B cell (primary cell): ENCODE measurements at regions not wholly inside any gene's neighbourhood (a gene's known extent, or its start where the extent isn't known, plus 50 kb on each side); places are given as distances from the start of the nearest gene placed in this dataset.
"Not testable (repeated sequence)": the region's sequence is repeated elsewhere in the genome, so short reads cannot be mapped to it uniquely, and the experiment has no call there.

ENCODE experiments used
- ATAC-seq: fragments of 200-7000 bp; cut with Tn5 transposase; one replicate; pipeline ENCODE4 v1.10.0; 2021; ENCODE audit warnings: low read depth, mild to moderate bottlenecking, moderate number of reproducible peaks, moderate library complexity
- CTCF ChIA-PET: fragments of 350-600 bp; sonication (Branson Sonifier 250); formaldehyde crosslinking; loops from one replicate; lab custom pipeline; 2021; ENCODE audit warnings: antibody characterized with exemption, inconsistent platforms; lab: Charles Lee
- POLR2A ChIA-PET: fragments of 350-600 bp; sonication (Branson Sonifier 250); formaldehyde crosslinking; loops from one replicate; lab custom pipeline; 2021; ENCODE audit warnings: antibody characterized with exemption; lab: Charles Lee
- DNase-seq: peaks from one replicate; pipeline ENCODE4 v3.0.0; 2013
- H2AFZ ChIP-seq: 2 replicates; pipeline ENCODE4 v1.6.1; 2012; ENCODE audit warnings: mild to moderate bottlenecking, low read depth, low read length; ENCODE audit not compliant: insufficient read depth, poor library complexity, severe bottlenecking
- H3K27ac ChIP-seq, 2 donors: 1 replicate in 1 of 2; 2 replicates in 1 of 2; pipeline ENCODE4 v1.5.1; 2012 to 2013; ENCODE audit warnings: low read length in 2 of 2, mild to moderate bottlenecking in 2 of 2, moderate library complexity in 1 of 2
- H3K27me3 ChIP-seq, 4 experiments: fragments of 200-600 bp in 1 of 4; sonication (generic) in 1 of 4; replicated peaks in 1 of 4; 1 replicate in 2 of 4; 2 replicates in 2 of 4; pipeline versions ENCODE4 v1.6.1 to v1.7.0; 2013 to 2016; ENCODE audit warnings: low read length in 3 of 4, mild to moderate bottlenecking in 2 of 4, mixed read lengths in 1 of 4, moderate library complexity in 1 of 4; ENCODE audit not compliant: insufficient read depth in 4 of 4, control insufficient read depth in 3 of 4; ENCODE audit errors: control extremely low read depth in 1 of 4
- H3K36me3 ChIP-seq, 2 experiments: replicated peaks in 1 of 2; 1 replicate in 1 of 2; 2 replicates in 1 of 2; pipeline versions ENCODE4 v1.6.1 to v1.7.1; 2013; ENCODE audit warnings: low read length in 1 of 2; ENCODE audit not compliant: insufficient read depth in 2 of 2, control insufficient read depth in 1 of 2; ENCODE audit errors: control extremely low read depth in 1 of 2, extremely low read depth in 1 of 2
- H3K4me1 ChIP-seq, 2 donors: fragments of 200-600 bp in 1 of 2; sonication (generic) in 1 of 2; 1 replicate in 1 of 2; 2 replicates in 1 of 2; pipeline versions ENCODE4 v1.5.1 to v1.6.1; 2013 to 2017; ENCODE audit warnings: low read length in 2 of 2; ENCODE audit not compliant: control insufficient read depth in 2 of 2, insufficient read depth in 2 of 2
- H3K4me2 ChIP-seq: replicated peaks from 2 replicates; pipeline ENCODE3; 2012; ENCODE audit warnings: mild to moderate bottlenecking, low read depth, low read length; ENCODE audit not compliant: poor library complexity, severe bottlenecking
- H3K4me3 ChIP-seq, 5 experiments: fragments of 200-600 bp in 1 of 5; sonication (generic) in 1 of 5; 1 replicate in 3 of 5; 2 replicates in 2 of 5; pipeline versions ENCODE4 v1.5.1 to v1.7.0; 2011 to 2016; ENCODE audit warnings: low read length in 4 of 5, mild to moderate bottlenecking in 4 of 5, low read depth in 2 of 5, control low read depth in 1 of 5, moderate library complexity in 1 of 5; ENCODE audit not compliant: insufficient read depth in 1 of 5; ENCODE audit errors: control extremely low read depth in 1 of 5, extremely low read depth in 1 of 5
- H3K79me2 ChIP-seq: fragments of 200-600 bp; sonication (generic); one replicate; pipeline ENCODE4 v1.6.0; 2016; ENCODE audit warnings: low read length; ENCODE audit not compliant: control insufficient read depth, insufficient read depth
- H3K9ac ChIP-seq: fragments of 200-600 bp; sonication (generic); 2 replicates; pipeline ENCODE4 v1.6.1; 2017; ENCODE audit warnings: mild to moderate bottlenecking, low read length, moderate library complexity
- H3K9me3 ChIP-seq, 3 donors: one replicate each; pipeline versions ENCODE4 v1.6.1 to v1.7.1; 2013; ENCODE audit warnings: low read length in 2 of 3; ENCODE audit not compliant: control insufficient read depth in 2 of 3, insufficient read depth in 1 of 3; ENCODE audit errors: control extremely low read depth in 1 of 3
- H4K20me1 ChIP-seq: 2 replicates; pipeline ENCODE4 v1.6.0; 2012; ENCODE audit warnings: mild to moderate bottlenecking, low read length; ENCODE audit not compliant: insufficient read depth, control insufficient read depth, poor library complexity, severe bottlenecking
- H3K27ac Mint-ChIP-seq: one replicate; pipeline ENCODE4 v1.8.0; 2021; ENCODE audit warnings: mixed read lengths
- H3K27me3 Mint-ChIP-seq: one replicate; pipeline ENCODE4 v1.8.0; 2021; ENCODE audit warnings: mixed read lengths
- H3K4me1 Mint-ChIP-seq: one replicate; pipeline ENCODE4 v1.8.0; 2021; ENCODE audit warnings: mixed read lengths
- H3K4me3 Mint-ChIP-seq: one replicate; pipeline ENCODE4 v1.8.0; 2021; ENCODE audit warnings: mixed read lengths
- H3K9me3 Mint-ChIP-seq: one replicate; pipeline ENCODE4 v1.8.0; 2022; ENCODE audit warnings: mixed read lengths; ENCODE audit not compliant: insufficient read depth
- EZH2 ChIP-seq: IDR thresholded peaks from 2 replicates; pipeline ENCODE4 v1.6.1; 2012; ENCODE audit warnings: borderline replicate concordance, low read depth, mild to moderate bottlenecking, moderate library complexity, low read length; ENCODE audit not compliant: insufficient read depth, poor library complexity, severe bottlenecking
- WGBS: methylation state at CpG from one replicate; pipeline ENCODE4 v1.1.5; 2013; ENCODE audit warnings: missing lambda C conversion rate; ENCODE audit not compliant: insufficient coverage; 5-methylcytosine and 5-hydroxymethylcytosine counted together
- intact Hi-C: fragments of 100-400 bp; cut with micrococcal nuclease; formaldehyde crosslinking; loops from one replicate; pipeline ENCODE4 v1.10.0; 2022
- TF ChIP-seq, protein P1 (sequence below): fragments of 200-600 bp; IDR thresholded peaks from one replicate; pipeline ENCODE4 v1.8.0; 2022; ENCODE audit warnings: antibody characterized with exemption, mild to moderate bottlenecking

DNA sequence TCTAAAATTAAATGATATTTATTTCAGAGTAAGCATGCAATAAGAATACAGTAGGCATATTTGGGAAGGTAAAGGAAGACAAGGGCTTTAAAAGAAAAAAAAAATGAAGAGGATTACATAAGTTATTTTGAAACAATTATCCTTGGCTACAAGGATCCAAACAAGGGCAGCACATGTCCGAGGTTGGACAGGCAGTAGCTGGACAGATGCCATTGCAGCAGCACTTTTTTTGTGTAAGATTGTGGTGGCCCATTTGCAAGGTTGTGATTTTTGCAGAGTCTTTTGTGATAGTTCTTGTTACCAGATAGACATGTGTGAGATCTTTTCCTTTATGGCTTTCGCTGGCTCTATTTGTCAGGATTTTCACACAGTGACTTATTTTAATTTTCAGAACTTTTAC, 89.4 kb upstream of the COG2 start:
- POLR2A ChIA-PET = no interaction called here
- H3K9me3 ChIP-seq = no peaks in the 10 kb centered on the region
- H4K20me1 ChIP-seq = no peaks in the 10 kb centered on the region
- no peaks in the 10 kb centered on the region for H3K4me1 ChIP-seq
- WGBS = 100% methylated on average over 1 of the region's 2 CpGs
- H3K4me2 ChIP-seq = no peak overlapping the region
- no peak overlapping the region for H3K9ac ChIP-seq
- intact Hi-C loops = no loop called here
- H3K27ac ChIP-seq = no peak overlapping the region
- no peaks in the 10 kb centered on the region for H3K79me2 ChIP-seq
- no peak for TF ChIP-seq EZH2
- TF ChIP-seq, protein P1, sequence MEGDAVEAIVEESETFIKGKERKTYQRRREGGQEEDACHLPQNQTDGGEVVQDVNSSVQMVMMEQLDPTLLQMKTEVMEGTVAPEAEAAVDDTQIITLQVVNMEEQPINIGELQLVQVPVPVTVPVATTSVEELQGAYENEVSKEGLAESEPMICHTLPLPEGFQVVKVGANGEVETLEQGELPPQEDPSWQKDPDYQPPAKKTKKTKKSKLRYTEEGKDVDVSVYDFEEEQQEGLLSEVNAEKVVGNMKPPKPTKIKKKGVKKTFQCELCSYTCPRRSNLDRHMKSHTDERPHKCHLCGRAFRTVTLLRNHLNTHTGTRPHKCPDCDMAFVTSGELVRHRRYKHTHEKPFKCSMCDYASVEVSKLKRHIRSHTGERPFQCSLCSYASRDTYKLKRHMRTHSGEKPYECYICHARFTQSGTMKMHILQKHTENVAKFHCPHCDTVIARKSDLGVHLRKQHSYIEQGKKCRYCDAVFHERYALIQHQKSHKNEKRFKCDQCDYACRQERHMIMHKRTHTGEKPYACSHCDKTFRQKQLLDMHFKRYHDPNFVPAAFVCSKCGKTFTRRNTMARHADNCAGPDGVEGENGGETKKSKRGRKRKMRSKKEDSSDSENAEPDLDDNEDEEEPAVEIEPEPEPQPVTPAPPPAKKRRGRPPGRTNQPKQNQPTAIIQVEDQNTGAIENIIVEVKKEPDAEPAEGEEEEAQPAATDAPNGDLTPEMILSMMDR = no peak
- Mint-ChIP-seq H3K4me3 (no peak overlapping the region), H3K27me3 (peaks cover 18% of the 10 kb centered on the region), H3K9me3 (no peaks in the 10 kb centered on the region), H3K27ac (no peak overlapping the region), H3K4me1 (no peaks in the 10 kb centered on the region)
- DNase-seq (no peak), ATAC-seq (no peak)
- CTCF ChIA-PET = no interaction called here
- H3K27me3 ChIP-seq = peaks cover 0 to 3% (median 0%) of the 10 kb centered on the region in 4 experiments
- H3K4me3 ChIP-seq = no peak overlapping the region
- H2AFZ ChIP-seq = no peak overlapping the region
- H3K36me3 ChIP-seq = no peaks in the 10 kb centered on the region

DNA sequence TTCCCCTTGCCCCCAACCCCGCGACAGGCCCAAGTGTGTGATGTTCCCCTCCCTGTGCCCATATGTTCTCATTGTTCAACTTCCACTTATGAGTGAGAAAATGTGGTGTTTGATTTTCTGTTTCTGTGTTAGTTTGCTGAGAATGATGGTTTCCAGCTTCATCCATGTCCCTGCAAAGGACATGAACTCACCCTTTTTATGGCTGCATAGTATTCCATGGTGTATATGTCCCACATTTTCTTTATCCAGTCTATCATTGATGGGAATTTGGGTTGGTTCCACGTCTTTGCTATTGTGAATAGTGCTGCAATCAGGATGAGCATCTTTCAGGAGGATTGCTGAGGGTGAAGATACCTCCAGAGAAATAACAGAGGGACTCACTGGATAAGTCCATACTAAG, 91.3 kb upstream of the COG2 start:
- H3K36me3 ChIP-seq, H3K27ac Mint-ChIP-seq, H3K4me3 Mint-ChIP-seq, POLR2A ChIA-PET, H2AFZ ChIP-seq, DNase-seq, H3K9me3 ChIP-seq, ATAC-seq, H3K9me3 Mint-ChIP-seq, H3K4me1 ChIP-seq, H3K27ac ChIP-seq, CTCF ChIA-PET, H3K9ac ChIP-seq, H3K4me2 ChIP-seq, H3K79me2 ChIP-seq, H3K27me3 ChIP-seq, intact Hi-C loops, H4K20me1 ChIP-seq, H3K4me3 ChIP-seq, H3K4me1 Mint-ChIP-seq: not testable (repeated sequence)
- no CpG with 5 or more reads among the region's 3 CpGs for WGBS
- peaks cover 20% of the 10 kb centered on the region for H3K27me3 Mint-ChIP-seq
